PC-9 (cell line): ENCODE measurements at regions not wholly inside any gene's neighbourhood (a gene's known extent, or its start where the extent isn't known, plus 50 kb on each side); places are given as distances from the start of the nearest gene placed in this dataset.

ENCODE experiments used
- EZH2 ChIP-seq: fragments of 200-600 bp; sonication (generic); IDR thresholded peaks from 2 replicates; pipeline ENCODE4 v1.8.0; 2017; ENCODE audit warnings: antibody characterized with exemption, low read depth
- TF ChIP-seq, protein P1 (sequence below): fragments of 200-600 bp; sonication (generic); conservative IDR thresholded peaks from 2 replicates; pipeline ENCODE4 v1.6.1; 2017; ENCODE audit warnings: mixed run types, antibody characterized with exemption, mild to moderate bottlenecking, moderate library complexity

- TF ChIP-seq, protein P1, sequence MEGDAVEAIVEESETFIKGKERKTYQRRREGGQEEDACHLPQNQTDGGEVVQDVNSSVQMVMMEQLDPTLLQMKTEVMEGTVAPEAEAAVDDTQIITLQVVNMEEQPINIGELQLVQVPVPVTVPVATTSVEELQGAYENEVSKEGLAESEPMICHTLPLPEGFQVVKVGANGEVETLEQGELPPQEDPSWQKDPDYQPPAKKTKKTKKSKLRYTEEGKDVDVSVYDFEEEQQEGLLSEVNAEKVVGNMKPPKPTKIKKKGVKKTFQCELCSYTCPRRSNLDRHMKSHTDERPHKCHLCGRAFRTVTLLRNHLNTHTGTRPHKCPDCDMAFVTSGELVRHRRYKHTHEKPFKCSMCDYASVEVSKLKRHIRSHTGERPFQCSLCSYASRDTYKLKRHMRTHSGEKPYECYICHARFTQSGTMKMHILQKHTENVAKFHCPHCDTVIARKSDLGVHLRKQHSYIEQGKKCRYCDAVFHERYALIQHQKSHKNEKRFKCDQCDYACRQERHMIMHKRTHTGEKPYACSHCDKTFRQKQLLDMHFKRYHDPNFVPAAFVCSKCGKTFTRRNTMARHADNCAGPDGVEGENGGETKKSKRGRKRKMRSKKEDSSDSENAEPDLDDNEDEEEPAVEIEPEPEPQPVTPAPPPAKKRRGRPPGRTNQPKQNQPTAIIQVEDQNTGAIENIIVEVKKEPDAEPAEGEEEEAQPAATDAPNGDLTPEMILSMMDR: no peak
- no peak for TF ChIP-seq EZH2
Observed at GRCh38 chr1:199875856-199876255, 151.7 kb upstream of the NR5A2 start.
